DMS114 treated with DMSO at 0.1 percent for 48 hours (cell line): ENCODE measurements at regions not wholly inside any gene's neighbourhood (a gene's known extent, or its start where the extent isn't known, plus 50 kb on each side); places are given as distances from the start of the nearest gene placed in this dataset.

Experiments
- DNase-seq: peaks from one replicate; lab custom pipeline; 2025; ENCODE audit not compliant: unreplicated experiment; lab: John Stamatoyannopoulos, UW

DNA sequence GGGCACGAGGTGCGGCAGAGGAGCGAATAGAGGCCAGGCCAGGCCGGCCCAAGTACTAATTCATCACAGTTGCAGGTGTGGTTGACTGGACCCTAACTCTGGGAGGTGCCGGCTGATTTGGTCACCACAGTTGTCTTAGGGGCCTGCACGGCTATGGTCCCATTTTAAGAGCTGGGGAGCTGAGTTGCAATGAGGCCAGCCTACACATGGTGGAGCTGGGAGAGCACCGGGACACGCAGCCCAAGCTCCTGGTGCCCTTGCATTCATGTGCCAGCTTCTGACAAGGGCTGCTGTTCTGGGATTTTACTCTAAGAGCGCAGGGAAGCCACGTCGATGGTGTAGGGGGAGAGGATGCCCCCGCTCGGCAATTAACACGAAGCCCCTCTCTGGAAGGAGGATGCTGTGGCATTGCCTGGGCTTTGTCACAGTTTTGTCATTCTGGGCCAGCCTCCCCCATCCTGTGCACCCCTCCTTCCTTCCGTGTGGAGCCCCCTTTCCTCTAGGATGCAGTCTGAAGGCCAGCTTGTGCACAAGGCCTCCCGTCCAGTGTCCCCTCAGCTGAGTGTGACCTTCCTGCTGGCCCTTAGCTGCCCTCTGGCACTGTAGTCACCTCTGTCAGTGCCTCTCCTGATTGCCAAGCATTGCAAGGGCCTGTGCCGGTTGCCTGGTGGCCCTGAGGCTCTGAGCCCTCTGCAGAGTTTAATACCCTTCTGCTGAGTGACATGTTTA lies 109.4 kb upstream of the C1QTNF9B start:
- DNase-seq, result no peak

DNA sequence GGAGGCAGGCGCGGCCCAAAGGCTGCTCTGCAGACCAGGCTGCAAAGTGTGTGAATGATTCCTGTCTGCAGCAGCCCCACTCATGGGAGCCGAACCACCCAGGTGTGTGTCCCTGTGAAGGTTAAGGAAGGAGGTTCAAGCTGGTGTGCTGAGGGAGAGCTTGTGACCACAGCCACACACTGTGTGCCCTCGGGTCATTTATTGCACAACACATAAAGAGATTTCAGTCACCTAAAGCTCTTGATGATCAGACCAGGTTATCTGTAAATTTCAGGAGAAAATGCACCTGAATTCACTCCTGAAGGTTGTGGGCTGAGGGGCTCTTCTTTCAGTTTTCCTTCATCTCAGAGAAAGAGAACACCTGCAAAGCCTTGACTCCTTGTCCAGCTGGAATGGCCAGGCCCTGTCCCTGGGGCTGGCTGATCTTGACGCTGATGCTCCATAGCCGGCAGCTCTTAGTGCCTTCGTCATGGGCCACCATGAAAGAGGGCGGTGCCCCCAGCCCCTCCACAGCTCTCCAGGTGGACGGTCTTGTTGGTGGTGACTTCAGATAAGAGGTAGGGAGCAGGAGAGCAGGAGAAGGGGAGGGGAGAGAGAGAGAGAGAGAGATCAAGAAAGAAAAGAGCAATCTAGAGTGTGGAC lies 110.8 kb upstream of the C1QTNF9B start:
- no peak for DNase-seq

DNA sequence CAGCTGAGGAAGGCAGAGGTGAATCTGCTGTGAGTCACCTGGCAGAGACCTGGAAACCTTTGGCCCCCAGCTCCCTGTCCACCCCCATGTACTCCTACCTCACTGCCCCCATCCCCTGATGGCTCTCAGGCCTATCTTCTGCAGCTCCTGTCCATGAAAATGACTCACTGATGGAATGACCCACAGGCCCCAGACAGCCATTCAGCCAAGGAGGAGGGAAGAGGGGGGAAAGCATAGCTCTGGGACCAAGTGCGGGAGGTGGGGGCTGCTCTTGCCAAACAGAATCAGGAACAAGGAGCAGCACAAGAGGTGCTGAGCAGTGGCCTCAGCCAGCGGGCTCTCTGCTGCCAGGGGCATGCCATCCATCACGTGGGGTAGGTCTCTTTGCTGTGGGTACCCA lies 111.4 kb upstream of the C1QTNF9B start:
- no peak for DNase-seq

DNA sequence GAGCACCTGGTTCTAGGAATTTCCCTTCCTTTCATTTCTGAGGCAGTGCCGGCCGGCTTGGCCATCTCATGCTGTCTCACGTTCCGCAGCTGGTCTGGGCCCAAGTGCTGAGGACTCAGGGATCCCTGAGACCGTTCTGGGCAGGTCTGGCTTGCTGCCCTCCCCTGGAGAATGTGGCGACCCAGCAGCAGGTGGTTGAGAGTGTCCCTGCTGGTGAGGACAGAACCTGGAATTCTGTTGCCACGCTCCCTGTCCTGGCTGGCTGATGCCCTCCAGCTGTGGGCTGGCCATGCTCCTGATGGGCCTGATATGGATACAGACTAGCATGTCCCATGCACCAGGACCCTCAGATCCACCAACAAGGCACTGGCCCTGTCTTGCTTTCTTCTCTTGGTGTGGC lies 114.0 kb upstream of the C1QTNF9B start:
- DNase-seq, result no peak

DNA sequence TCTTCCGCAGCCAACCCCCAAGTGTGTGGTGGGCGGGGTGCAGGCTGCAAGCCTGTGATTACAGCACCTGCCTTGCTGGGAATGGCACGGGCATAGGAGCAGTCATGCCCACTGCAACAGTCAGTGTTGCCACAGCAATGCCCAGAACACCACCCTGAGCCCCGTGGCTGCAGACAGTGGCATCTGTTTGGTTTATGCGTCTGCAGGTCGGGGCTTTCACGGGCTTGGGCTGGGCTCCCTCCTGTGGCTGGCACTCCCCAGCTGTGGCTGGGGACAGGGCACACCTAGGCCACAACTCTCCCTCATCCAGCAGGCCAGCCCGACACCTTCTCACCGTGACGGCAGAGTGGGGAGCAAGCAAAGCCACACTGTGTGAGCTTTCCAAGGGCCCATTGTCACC lies 115.3 kb upstream of the C1QTNF9B start:
- DNase-seq, result no peak

DNA sequence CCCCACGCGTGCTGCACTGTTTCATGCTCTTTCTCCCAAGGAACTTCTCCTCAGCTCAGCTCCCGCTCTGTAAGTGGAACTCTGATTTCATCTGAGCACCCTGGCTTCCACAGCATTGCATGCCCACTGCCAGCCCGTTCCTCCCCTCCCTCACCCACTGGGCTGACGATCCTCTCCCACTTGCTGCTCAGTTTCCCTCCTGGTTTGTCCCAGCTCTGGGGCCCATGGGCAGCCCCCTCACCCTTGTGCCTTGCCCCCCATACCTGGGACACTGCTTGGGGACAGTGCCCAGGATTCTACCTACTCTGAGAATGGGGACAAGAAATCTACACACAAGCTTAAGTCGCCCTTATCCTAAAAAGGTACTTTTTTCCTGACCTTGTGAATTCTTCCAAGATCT lies 115.9 kb upstream of the C1QTNF9B start:
- DNase-seq, result no peak

DNA sequence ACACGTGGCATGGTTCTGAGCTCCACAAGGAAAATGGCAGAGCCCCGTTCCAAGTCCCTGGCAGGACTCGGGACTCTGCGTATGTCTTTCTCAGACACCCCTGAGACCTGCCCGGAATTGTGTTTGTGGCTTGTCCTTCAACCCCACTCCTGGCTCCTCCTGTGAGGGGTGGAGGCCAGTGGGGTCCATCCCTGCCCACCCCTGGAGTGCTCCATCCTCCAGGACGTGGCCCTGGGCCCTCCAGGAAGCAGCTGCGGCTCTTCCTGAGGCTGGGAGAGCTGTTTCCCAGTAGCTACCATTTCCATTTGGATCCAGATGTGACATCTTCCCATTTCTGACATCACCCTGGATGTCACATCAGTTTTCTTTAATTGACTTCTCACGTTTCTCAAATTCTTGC lies 118.7 kb upstream of the C1QTNF9B start:
- no peak for DNase-seq

DNA sequence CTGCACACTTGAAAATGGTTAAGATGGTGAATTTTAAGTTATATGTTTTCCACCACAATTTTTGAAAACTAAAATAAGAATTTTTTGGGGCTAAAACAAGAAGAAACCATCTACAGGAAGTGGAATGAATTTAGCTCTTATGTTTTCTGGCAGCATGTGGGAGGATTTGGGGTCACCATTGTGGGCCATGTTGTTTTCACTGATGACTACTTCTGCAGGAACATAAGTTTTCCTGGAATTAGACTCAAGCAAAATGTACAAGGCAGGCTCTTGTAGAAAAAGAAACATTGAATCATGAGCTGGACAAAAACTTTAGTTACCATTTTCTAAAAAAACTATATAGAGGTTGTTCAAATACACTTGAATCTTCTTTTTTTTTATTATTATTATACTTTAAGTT lies 125.3 kb upstream of the C1QTNF9B start:
- DNase-seq, result no peak

DNA sequence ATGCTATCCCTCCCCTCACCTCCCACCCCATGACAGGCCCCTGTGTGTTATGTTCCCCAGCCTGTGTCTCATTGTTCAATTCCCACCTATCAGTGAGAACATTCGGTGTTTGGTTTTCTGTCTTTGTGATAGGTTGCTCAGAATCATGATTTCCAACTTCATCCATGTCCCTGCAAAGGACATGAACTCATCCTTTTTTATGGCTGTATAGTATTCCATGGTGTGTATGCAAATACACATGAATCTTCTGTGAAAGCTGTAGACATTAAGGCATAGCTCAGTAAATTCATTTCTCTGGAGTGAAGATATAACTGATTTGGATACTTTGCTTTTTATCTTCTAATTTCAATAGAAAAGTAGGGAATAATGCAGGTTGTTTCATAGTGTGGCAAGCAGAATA lies 125.8 kb upstream of the C1QTNF9B start:
- DNase-seq, result no peak

DNA sequence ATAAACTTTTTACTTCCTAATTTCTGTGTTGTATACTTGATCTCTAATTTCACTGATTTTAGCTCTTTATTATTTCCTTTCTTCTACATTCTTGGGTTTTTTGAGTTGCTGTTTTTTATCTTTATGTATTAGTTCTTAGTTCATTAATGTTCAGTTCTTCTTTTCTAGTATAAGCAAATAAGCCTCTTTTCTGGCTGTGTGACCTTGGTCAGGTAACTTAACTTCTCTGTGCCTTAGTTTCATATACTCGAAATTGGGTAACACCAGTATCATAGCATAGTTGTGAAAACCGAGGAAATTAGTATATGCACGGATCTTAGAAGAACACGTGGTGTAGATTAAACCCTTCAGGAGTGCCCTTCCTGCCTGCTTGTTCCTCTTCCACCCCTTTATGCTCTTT lies 130.2 kb upstream of the C1QTNF9B start:
- DNase-seq, result no peak

DNA sequence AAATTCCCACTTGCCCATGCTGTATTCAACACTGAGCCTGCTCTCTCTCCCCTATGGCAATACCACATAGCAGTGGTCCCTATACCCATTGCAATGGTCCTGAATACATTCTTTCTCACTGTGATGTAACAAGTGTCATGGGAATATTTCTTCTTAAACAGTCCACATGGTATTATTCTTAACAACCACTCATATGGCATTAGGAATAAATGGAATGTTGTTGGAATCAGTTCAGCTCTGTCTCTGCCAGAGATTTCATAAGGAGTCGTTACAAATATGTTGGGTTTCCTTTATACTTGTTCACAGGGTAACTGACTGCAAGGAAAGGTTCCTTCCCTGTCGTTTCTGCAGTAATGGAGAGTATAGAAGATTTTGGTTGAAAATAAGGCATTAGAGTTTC lies 128.3 kb upstream of the SPATA13 start:
- no peak for DNase-seq

DNA sequence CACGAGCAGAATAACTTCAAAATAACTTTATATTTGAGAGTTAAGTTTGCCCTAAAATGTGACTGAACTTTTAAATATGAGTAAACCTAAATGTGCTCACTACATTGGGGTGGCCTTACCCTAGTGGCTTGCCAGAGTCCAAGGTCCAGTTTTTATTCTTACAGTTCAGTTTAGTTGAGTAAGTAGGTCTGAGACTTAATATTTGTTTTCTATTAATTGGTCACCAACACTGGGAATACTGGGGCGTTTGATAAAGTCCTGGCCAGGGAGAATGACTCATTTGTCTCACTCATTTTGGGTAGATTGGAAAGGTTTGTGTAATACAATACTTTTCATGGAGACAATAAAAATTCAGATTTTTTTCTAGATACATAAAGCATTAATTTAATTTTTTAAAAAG lies 127.8 kb upstream of the SPATA13 start:
- no peak for DNase-seq

DNA sequence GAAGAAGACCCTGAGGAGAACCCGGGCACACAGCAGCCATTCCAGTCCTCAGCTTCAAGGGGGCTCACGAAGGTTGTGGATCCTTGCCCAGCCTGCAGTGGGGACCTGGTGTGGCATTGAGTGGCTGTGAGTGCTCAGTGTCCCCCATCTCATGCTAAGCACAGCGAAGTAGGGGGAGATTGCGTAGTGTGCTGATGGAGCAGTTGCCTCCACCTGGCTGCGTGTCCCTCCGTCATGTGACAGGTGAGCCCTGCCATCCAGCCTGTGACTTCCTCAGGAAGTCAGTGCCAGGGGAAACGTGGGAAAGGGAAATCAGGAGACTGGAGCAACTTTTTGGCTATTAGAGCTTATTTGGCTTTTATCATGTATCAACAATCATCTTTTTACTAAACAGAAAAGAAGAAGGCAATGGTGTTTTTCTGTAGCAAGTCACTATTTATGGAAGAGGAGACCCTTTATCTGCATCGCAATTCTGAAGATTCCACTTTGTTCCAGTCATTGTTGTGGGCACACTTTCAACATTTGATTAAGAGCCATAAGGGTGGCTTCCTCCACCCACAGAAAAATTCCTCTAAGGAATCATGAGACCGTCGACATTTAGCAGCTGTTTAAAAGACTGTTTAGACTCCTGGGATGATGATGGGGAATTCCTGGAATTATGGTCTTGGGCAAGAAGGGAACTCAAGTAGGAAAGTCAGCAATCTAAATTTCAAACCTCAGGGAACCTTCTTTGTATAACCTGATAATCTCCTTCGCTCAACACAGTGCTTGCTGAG lies 126.8 kb upstream of the SPATA13 start:
- DNase-seq, result no peak

DNA sequence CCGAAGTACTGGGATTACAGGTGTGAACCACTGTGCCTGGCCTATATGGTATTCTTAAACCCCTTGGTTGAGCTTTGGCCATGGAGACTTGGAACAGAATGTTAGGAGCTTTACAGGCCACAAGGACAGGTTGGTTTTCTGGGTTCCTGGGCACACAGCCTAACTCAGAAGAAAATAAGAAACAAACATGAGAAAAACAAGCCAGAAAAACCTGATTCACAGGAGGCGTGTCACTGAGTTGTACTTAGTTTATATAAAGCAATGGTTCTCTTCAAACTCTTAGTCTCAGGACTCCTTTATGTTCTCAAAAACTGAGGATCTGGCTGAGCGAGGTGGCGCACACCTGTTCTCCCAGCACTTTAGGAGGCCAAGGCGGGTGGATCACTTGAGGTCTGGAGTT lies 125.1 kb upstream of the SPATA13 start:
- no peak for DNase-seq

DNA sequence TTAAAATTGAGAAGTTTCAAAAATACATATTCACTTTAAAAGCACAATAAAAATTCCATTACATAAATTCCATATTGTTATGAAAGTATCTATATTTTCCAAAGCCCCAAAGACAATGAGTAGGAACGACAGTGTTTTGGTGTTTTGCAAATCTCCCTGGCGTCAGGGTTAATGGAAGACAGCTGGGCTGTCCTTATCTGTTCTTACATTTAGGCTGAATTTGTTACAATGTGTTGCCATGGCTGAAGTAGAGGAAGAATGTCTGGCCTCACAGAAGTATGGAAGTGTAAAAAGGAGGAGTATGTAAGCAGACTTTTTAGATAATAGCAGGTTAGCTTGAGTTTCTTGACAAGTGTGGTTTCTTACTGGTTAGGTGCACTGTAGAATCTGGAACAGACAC lies 124.4 kb upstream of the SPATA13 start:
- no peak for DNase-seq

DNA sequence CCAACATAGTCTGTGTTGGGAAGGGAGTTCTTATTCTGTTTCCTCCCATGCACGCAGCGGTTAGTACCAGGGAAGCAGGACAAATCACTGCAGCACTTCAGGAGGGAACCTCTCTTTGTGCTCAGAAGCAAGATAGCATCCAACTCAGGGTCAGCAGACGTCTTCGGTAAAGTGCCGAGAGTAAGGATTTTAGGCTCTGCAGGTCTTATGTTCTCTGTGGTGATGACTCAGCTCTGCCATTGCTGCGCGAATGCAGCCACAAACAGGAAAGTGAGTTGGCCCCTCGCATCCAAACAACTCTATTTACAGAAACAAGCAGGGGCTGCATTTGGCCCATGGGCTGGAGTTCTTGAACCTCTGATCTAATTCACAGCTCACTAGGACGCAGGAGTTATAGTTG lies 122.1 kb upstream of the SPATA13 start:
- DNase-seq, result no peak

DNA sequence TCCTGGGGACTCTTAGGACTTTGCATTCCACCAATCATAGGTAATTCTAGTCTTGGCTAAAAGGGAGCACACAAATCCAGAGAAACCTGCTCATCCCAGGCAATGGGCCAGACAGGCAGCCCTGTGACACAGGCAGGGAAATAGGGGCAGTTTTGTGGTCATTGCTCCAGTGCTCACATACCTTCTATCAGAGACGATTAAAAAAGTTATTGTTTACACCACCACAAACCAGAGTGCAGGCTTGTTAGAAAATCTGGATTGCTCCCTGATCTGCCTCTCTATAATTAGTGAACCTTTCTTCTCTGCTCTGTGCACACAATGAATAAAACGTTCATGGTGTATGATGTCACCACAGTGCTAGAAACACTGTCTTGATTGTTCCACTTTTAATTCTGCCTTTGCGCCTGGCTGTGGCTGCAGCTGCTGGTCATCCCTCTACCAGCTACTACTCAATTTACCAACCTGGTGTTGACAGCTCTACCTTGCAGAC lies 121.6 kb upstream of the SPATA13 start:
- no peak for DNase-seq

DNA sequence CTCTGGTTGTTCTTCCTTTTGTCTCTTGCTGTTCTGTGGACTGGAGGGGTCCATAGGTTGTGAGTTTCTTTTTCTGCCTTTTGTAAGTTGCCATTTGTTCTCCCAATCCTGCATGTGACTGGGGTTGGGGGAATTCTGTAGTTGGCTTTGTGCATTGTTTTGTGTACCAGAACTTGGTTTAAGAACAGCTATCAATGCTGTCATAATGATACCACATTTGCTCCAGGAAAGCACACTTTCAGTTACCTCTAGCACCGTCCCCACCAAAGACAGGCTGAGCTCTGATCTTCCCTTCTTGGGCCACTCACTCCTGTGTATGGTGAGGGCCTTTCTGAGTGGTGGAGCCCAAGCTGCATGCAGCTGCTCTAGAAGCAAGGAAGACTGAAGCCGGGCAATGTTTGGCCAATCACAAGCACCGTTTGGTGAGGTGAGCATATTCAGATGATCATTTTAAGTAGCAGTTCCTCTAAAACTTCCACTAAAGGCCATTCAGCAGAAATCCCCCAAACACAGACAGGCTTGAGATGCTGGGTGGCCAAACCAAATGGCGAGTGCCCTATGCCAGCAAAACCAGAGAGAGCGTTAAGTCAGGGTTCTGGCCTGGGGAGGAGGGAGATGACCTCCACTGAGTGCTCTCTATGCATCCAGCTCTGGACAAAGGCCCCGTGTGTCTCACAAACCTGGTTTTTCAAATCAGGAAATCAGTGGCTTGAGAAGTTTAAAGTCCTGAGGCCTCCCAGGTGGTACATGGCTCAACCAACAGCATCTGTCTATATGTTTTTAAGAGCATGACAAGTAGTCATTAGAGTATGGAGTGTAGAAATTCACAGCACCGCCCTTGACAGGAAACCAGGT lies 120.7 kb upstream of the SPATA13 start:
- no peak for DNase-seq

DNA sequence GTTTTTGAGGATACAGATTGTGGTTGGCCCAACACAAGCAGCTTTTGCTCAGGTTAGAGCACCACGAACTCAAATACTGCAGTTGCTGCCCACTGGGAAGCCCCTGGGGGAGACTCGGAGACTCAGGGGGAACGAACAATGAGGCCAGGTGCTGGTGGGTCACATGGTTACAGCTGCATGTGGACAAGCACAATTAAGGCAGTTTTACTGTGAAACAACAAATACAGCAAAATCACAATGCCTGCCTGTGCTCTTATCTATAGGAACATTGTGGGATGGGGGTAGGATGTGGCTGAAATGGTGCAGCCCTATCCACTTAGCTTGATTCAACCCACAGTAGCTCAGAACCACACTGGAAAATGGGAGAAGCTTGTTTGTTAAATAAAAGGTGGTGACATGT lies 119.7 kb upstream of the SPATA13 start:
- DNase-seq, result no peak

DNA sequence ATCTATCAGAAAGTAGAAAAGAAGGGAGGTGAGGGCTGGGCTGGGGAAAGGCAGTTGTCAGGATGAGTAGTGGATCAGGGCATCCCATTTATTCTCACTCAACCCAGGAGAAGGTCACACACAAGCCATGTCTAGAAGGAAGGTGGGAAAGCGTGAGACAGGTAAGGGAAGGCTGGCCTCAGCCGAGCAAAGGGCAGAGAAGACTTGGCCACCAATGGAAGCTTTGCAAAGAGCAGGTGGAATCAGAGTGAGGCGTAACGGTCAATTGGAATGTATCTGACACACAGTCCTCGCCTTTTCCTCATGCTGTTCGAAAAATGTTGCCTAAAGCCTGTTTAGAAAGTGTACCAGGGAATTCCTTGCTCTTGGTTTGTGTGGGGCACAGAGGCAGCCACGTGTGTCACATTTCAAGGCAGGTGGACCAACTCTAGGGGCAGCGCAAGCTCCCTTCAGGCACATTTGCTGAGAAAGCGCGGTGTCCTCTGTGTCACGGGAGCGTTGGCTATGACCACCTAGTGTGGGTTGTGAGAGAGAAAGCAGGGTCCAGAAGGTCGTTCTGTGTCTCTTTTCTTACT lies 118.8 kb upstream of the SPATA13 start:
- DNase-seq, result no peak
